ENCODE measurements at regions not wholly inside any gene's neighbourhood (a gene's known extent, or its start where the extent isn't known, plus 50 kb on each side); places are given as distances from the start of the nearest gene placed in this dataset.

DNA sequence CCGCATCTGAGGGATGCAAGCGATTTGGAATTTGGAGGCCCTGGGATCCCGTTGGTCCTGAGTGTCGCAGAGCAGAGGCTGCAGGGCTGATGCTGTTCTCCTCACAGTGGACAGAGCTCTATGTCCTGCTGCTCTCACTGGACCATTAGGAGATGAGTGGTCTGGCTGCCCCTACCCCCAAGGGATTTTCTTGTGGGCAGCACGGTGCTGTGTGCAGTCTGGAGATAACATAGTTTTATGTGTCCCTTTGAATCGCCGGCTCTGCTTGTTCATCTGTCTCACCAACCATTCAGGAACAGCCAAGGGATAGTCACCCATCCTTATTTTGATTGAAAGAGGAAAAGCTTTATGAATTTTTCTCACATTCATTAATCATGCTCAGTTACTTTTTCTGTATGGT is 49.9 kb downstream of the CHRM3 start:
- DNase-seq (ENCODE audit: low read depth), result no peak

DNA sequence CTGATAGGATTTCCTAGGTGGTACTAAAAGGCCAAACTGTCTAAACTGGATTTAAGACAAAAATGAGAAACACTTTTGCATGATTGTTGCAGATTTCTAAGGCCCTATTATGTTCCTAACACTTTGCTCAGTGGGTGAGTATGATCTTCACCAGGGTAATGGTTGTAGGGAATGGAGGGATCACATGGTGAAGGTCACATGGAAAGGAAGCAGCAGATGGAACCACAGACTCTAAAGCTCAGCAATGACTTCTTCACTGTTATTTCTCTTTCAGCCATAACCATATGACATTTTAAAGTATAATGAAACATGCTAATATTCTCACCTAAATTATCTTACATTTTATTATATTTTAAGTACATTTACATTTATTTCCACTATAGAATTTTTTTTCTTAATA is 51.5 kb downstream of the CHRM3 start:
- no peak for DNase-seq (ENCODE audit: low read depth)

- DNase-seq (ENCODE audit: low read depth), result no peak
Measured at GRCh38 chr1:239438891-239439290, 52.5 kb downstream of the CHRM3 start.

DNA sequence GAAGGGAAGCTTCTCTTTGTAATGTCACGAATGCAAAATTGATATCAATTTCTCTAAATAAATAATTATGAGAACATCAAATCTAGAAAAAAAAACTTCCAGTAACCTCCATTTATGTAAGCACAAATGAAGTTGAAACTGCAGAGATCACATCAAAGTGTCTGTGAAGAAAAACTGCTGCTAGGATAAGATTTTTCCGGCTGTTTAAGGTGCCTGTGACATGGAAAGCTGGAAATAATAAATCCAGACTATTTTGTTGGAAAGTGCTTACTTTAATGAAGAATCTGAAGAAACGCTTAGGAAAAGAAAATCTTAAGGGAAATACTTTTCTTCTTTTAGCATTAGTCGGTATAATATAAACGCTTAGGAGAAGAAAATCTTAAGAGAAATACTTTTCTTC is 57.0 kb downstream of the CHRM3 start:
- no peak for DNase-seq (ENCODE audit: low read depth)

- DNase-seq (ENCODE audit: low read depth), result no peak
Measured at GRCh38 chr1:239446611-239447010, 60.2 kb downstream of the CHRM3 start.

DNA sequence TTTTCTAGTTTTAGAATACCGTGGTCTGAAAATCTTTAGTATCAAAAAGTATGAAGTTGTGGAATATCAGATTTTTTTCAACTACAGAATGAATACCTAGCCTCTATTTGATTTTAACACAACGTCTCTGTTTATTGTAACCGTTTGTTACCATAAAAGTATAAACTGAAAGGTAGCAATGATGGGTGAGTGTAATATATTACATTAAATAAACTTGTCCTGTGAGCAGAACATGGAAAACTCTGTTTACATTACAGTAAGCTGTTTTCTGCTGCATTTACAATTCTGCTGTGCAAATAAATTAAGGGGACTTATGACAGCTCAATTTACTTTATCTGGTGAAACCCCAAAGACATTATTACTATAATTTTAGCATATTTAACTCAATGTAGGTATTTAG is 62.5 kb downstream of the CHRM3 start:
- no peak for DNase-seq (ENCODE audit: low read depth)

DNA sequence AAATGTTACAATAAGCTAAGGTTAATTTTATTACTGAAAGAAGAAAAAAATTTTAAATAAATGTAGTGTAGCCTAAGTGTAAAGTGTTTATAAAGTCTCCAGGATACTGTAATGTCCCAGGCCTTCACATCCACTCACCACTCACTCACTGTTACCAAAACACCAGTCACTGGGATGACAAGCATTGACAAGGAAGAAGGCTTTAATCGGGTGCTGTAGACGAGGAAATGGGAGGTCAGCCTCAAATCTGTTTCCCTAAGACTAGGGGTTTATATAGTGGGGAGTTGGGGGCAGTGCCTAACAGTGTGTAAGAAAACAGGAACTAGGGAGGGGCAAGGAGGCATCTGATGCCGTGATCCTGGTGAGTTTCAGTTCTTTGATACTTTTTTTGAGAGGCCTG is 69.4 kb downstream of the CHRM3 start:
- DNase-seq (ENCODE audit: low read depth), result no peak

DNA sequence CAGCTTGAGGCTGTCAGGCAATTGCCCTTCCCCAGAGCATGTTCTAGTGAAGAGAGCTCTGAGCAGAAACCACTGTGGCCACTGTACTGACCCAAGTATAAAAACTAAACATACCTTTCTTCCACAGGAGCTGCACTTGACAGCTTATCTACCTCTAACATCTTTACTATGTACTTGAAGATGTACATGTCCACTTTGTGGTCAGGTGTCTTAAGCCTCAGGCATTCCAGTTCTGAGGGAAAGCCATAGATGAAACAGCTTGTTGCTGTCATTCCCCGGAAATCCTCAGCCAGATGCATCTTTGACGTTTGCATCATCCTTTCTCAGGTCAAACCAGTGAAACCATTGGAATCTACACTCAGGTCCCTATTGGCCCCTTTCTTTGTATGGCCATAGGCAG is 70.4 kb downstream of the CHRM3 start:
- no peak for DNase-seq (ENCODE audit: low read depth)

DNA sequence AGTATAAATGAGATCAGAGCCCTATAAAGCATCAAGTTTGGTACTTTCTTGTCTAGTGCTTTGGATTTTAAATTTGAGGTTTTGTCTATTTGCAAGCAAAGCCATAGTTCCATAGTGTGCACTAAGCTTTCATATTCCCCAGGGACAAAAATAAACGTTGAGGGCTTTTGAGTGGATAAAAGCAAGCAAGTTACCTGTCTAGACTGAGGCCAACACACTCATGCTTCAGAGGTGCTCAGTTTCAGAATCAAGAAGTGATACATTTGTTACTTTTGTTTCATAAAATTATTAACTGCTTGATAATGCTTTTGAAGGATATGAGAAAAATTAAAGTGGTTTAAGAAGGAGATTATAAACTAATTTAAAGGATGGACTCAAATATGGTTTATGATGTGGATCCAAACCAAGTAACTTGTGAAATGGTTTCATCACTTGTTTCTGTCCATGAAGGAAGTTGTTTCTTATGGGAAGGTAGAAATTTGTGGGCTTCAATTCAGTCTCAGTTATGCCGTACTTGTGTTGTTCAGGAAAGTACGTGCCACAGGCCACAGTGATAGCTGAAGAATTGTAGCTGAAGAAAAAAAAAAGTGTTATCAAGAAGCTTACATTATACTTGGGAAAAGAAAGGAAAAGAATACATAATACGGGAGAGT is 71.2 kb downstream of the CHRM3 start:
- DNase-seq (ENCODE audit: low read depth), result no peak

GRCh38 chr1:239458144-239458500 is 71.8 kb downstream of the CHRM3 start:
- DNase-seq (ENCODE audit: low read depth), result no peak

GRCh38 chr1:239467730-239468129 is 81.4 kb downstream of the CHRM3 start:
- DNase-seq (ENCODE audit: low read depth), result no peak

- DNase-seq (ENCODE audit: low read depth), result no peak
Measured at GRCh38 chr1:239478069-239478468, 91.7 kb downstream of the CHRM3 start.

DNA sequence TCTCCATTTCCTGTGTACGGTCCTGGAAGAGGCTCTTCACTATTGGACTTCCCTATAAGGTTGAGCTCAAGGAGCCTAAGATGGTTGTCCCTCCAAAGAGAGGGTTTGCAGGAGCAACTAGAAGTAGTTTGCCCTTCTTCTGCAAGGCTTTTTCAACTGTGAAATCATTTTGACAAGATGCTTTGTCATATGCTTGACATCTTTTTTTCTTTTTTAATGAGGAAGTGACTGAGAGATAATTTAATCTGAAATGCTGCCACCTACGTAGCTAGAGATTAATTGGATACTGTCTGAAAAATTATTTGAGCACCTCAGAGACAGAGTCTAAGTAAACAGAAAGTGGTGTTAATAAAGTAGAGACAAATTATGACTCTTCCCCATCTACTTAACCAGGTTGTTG is 97.0 kb downstream of the CHRM3 start:
- no peak for DNase-seq (ENCODE audit: low read depth)

DNA sequence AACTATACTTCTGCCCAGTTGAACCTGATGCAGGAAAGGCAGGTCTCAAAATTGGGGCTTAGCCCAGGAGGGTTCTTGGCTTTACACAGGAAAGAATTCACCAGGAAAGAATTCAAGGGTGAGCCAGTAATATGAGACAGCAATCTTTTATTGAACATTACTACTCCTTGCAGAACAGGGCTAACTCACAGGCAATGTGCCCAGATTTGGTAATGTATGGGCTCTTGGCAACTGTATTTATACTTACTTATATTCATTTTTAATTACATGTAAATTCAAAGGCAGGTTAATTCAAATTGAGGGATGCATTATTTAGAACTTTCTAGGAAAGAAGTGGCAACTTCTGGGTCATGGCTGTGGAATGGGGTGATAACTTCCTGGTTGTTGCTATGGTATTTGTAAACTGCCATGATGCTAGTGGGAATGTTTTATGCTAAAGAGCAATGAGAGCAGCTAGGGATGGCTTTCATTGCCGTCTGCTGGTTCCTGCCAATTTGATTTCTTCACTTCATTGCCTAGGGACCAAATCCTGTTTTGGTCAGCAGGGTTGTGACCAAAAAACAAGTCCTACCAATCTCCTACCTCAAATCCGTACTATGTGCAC is 107.5 kb downstream of the CHRM3 start:
- no peak for DNase-seq (ENCODE audit: low read depth)

DNA sequence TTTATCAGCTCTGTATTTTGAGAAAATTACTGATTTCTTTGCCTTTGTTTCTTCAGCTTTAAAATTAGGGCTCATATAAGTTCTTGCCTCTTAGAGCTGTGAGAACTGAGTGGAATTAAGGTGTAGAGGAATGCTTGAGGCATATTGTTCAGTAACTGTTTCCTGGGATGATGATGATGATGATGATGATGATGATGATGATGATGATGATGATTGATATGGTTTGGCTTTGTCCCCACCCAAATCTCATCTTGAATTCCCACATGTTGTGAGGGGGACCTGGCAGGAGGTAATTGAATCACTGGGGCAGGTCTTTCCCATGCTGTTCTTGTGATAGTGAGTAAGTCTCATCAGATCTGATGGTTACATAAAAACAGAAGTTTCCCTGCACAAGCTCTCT is 118.7 kb downstream of the CHRM3 start:
- no peak for DNase-seq (ENCODE audit: low read depth)

DNA sequence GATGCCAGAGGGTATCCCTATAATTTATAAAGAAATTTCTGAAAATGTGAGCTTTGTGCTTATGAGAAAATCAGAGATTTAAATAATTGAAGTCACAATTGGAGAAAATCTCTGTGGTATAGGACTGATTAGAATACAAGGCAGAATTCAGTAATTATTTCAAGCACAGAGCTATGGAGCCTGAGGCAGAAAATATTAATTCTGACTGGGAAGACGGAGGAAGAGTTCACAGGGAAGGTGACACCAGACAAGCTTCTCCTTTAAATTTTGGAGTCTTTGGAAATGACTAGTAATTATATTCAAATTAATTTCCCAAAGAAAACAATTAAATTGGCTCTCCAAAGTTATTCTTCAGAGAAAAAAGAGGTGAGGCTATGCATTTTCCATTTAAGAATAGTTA is 121.5 kb downstream of the CHRM3 start:
- DNase-seq (ENCODE audit: low read depth), result no peak

- no peak for DNase-seq (ENCODE audit: low read depth)
Measured at GRCh38 chr1:239511875-239512274, 125.5 kb downstream of the CHRM3 start.

DNA sequence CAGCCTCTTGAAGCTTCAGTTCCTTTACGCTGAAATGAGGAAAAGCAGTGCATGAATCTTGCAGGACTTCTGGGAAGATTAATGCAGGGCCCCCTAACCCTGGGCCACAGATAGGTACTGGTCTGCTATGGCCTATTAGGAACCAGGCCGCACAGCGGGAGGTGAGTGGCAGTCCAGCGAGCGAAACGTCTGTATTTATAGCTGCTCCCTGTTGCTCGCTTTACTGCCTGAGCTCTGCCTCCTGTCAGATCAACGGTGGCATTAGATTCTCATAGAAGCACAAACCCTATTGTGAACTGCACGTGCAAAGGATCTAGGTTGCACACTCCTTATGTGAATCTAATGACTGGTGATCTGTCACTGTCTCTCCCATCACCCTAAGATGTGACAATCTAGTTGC is 130.2 kb downstream of the CHRM3 start:
- DNase-seq (ENCODE audit: low read depth), result no peak

DNA sequence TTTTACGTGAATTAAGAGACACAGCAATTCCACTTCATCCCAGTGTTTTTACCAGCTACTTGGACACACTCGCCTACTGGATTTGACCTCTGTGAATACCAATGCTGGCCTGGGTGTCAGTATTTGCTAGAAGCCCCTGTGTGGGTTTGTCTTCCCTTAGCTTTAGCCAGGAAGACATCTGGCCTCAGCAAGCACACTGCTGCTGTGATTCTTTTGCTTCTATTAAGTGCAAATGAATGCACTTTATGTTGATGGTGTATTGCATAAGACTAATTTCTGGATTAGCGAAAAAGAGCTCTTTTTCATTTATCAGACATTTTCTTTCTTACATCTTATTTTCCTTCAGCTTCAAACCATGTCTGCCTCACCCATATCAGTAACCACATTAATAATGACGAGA is 140.0 kb downstream of the CHRM3 start:
- no peak for DNase-seq (ENCODE audit: low read depth)

DNA sequence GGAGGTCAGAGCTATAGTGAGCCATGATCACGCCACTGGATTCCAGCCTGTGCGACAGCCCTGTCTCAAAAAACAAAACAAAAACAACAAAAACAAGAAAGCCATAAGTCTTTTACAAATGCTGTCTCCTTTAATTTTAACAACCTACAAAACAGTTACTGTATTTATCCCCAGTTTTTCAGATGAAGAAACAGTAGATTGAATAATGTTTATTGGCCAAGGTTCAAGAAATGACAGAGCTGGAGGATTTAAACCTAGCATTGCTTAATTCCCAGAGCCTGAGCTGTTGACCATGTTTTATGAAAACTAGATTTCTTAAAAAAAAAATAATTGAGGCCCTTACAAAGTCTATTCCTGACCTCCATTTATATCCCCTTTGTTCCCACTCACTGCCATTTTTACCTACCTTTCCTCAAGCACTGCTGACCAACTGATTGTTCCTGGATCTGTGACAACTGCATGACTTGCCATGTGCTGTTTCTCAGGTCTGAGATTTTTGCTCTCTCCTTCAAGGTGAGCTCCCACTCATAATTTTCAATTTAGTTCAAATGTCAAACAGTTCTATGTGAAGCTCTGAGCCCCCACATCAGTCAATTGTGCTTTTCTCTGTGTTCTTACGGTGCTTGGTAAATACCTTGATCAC is 140.8 kb downstream of the CHRM3 start:
- DNase-seq (ENCODE audit: low read depth), result no peak

DNA sequence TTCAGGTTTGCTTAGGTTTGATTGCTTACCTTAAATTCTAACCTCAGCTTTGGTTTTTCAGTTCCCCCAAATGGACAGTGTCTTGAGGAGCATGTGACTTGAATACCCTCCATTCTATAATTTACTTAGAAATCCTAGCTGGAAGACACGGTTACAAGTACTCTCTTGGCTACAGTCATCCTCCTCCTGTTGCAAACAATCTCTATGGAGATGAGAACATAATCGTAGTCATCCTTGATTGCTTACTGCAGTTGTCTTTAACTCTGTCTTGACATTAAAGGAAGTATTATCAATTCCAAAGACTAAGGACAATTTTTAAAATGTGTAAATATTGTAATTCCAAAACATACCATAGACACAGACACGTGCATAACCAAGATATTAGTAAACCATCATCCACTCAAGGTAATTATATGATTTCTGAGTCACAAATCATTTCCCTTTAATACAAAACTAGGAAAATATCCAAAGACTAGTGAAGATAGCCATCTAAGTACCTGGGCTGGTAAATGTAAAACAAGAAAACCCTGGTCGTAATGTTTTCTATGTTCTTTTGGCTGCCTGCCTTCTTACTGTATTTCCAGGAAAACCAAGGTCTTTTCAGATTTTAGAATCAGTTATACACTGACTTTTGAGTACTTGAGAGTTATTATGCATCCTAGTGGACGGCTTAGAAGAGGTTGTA is 149.9 kb downstream of the CHRM3 start:
- no peak for DNase-seq (ENCODE audit: low read depth)

DNA sequence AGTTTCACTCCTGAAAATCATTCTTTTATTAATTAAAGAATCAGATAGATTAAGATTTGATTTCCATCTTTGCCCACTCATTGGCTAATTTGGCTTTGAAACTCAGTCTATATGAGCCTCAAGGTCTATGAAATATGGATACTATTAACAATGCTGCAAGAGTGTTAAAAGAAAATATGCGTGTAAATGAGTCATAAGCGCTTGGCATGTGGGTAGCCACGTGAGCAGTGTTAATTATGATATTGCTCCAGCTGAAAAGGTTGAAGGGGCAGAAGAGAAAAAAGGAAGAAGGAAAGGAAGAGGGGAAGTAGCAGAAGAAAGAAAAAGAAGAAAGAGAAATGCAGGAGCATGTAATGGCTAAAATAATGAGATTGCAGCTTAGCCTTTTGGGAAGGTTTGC is 151.4 kb downstream of the CHRM3 start:
- no peak for DNase-seq (ENCODE audit: low read depth)

GRCh38 chr1:239538239-239538988 is 152.0 kb downstream of the CHRM3 start:
- DNase-seq (ENCODE audit: low read depth), result no peak
